ENCODE measurements at regions not wholly inside any gene's neighbourhood (a gene's known extent, or its start where the extent isn't known, plus 50 kb on each side); places are given as distances from the start of the nearest gene placed in this dataset.

DNA sequence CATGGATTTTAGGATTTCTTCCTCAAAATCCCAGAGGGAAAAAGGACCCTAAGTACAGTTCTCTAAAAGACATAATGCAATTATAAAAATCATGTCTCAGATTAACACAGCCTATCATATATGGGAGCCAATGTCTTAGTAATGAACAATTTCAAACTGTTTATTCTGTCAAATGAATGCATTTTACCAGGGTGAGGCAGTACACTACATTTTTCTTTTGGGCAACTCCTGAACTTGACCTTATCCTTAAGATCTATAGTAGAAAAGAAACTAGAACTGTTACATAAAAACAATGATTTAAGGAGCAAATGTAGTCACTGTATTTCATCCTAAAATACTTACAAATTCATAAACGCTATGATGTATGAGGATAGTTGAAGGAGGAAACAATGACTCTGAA lies 226.3 kb upstream of the B3GALT2 start:
- TF ChIP-seq, protein P1, sequence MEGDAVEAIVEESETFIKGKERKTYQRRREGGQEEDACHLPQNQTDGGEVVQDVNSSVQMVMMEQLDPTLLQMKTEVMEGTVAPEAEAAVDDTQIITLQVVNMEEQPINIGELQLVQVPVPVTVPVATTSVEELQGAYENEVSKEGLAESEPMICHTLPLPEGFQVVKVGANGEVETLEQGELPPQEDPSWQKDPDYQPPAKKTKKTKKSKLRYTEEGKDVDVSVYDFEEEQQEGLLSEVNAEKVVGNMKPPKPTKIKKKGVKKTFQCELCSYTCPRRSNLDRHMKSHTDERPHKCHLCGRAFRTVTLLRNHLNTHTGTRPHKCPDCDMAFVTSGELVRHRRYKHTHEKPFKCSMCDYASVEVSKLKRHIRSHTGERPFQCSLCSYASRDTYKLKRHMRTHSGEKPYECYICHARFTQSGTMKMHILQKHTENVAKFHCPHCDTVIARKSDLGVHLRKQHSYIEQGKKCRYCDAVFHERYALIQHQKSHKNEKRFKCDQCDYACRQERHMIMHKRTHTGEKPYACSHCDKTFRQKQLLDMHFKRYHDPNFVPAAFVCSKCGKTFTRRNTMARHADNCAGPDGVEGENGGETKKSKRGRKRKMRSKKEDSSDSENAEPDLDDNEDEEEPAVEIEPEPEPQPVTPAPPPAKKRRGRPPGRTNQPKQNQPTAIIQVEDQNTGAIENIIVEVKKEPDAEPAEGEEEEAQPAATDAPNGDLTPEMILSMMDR (IDR thresholded peaks at IDR 0.05; ENCODE audit: borderline replicate concordance, extremely low read depth, low read length, poor library complexity, severe bottlenecking), result no peak
- TF ChIP-seq EZH2 (IDR thresholded peaks at IDR 0.05; ENCODE audit: borderline replicate concordance, low read depth, low read length, severe bottlenecking), result no peak
